HFFc6 (cell line): ENCODE measurements at regions not wholly inside any gene's neighbourhood (a gene's known extent, or its start where the extent isn't known, plus 50 kb on each side); places are given as distances from the start of the nearest gene placed in this dataset.

Source experiments
- DNase-seq: peaks from one replicate; pipeline ENCODE4 v3.0.0-alpha.2; 2018
- H3K27ac Mint-ChIP-seq: 2 replicates; pipeline ENCODE4 v1.8.0; 2020; ENCODE audit warnings: mild to moderate bottlenecking, mixed read lengths
- H3K27me3 Mint-ChIP-seq: 2 replicates; pipeline ENCODE4 v1.8.0; 2021; ENCODE audit warnings: mild to moderate bottlenecking, moderate library complexity, mixed read lengths; ENCODE audit not compliant: insufficient read depth
- H3K36me3 Mint-ChIP-seq: 2 replicates; pipeline ENCODE4 v1.8.0; 2021; ENCODE audit warnings: low read depth, mixed read lengths
- H3K4me1 Mint-ChIP-seq: 2 replicates; pipeline ENCODE4 v1.8.0; 2020; ENCODE audit warnings: low read depth, mixed read lengths
- H3K4me3 Mint-ChIP-seq: 2 replicates; pipeline ENCODE4 v1.8.0; 2020; ENCODE audit warnings: mild to moderate bottlenecking, moderate library complexity, mixed read lengths
- H3K9me3 Mint-ChIP-seq: 2 replicates; pipeline ENCODE4 v1.8.0; 2020; ENCODE audit warnings: mild to moderate bottlenecking, mixed read lengths
- TF ChIP-seq, protein P1 (sequence below): fragments of 200-600 bp; sonication (generic); IDR thresholded peaks from 2 replicates; pipeline ENCODE4 v1.5.0; 2021; ENCODE audit warnings: antibody characterized with exemption, mild to moderate bottlenecking

DNA sequence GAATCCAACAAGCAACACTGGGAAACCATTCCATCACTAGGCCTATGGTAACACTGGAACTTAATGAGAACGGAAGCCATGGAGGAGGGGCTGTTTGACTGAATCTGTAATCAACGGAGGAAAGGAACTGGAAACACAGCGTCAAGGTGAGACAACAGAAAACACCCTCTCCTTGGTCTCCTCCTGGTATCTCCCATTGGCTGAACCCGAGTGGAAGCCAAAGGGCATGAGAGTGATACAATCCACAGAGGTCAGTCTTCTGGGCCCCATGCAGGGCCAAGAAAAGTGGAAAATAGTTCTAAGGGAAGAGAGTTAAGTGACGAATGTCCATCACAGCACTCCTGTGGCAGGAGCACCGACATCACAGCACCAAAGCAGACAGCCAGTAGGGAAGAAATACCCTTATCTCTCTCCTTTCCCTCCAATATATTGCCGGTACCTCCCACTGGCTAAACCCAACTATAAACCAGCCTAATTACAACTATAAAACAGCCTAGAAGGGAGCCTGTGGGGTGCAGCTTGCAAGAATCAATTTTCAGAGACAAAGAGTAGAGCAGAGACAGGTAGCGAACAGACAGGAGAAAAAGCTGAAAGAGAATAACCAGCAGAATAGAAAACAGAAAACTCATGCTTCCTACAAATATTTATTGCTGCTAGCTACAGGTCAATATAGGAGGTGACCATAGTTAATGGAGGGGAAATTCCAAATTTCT lies 107.4 kb upstream of the IFNE start:
- TF ChIP-seq, protein P1, sequence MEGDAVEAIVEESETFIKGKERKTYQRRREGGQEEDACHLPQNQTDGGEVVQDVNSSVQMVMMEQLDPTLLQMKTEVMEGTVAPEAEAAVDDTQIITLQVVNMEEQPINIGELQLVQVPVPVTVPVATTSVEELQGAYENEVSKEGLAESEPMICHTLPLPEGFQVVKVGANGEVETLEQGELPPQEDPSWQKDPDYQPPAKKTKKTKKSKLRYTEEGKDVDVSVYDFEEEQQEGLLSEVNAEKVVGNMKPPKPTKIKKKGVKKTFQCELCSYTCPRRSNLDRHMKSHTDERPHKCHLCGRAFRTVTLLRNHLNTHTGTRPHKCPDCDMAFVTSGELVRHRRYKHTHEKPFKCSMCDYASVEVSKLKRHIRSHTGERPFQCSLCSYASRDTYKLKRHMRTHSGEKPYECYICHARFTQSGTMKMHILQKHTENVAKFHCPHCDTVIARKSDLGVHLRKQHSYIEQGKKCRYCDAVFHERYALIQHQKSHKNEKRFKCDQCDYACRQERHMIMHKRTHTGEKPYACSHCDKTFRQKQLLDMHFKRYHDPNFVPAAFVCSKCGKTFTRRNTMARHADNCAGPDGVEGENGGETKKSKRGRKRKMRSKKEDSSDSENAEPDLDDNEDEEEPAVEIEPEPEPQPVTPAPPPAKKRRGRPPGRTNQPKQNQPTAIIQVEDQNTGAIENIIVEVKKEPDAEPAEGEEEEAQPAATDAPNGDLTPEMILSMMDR: no peak
- Mint-ChIP-seq H3K27me3 (no peaks in the 10 kb centered on the region), H3K36me3 (peaks cover 33% of the 10 kb centered on the region), H3K4me3 (peak overlapping the region; percentile 89), H3K4me1 (peaks cover 100% of the 10 kb centered on the region), H3K27ac (peak overlapping the region; percentile 99), H3K9me3 (no peaks in the 10 kb centered on the region)
- no peak for DNase-seq

DNA sequence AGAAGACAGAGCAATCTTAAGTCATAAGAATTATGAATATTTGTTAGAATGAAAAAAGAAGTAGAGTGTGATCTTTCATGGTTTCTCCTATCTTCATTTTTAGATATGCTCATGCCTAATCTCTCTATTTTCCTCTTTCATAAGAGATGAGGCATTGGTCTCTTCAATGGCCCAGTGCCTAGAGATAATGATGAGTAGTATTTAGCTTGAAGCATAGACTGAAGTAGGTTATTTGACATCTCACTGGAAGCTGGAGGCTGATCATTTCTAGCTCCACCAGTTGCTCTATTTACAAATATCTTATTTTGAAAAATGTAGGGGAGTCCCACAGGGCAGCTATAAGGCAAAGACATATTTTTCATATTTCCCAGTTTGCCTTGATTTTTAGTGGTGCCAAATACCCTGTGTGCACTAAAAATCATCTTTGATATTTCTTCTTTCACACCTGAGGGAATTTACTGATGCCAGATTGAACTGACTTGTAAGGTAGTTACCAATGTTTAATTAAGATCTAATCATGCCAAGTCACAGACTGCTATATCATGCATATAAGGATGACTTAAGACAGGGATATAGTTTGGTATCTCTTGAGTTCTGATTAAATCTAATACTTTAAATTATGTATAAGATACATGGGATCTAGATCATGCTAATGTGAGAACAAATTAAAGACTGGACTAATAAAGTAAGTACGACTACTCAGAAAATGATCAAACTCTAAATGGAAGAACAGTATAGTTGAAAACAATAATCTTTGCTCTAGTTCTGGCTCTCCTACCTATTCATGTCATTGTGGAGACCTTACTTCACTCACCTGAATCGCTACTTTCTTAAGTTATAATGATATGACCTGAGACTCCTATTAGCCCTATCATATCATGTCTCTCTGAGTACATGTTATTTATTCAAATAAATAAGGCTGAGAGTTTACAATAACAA lies 108.2 kb upstream of the IFNE start:
- Mint-ChIP-seq H3K4me3 (peak overlapping the region; percentile 89), H3K27ac (peak overlapping the region; percentile 99), H3K27me3 (no peaks in the 10 kb centered on the region), H3K4me1 (peaks cover 99% of the 10 kb centered on the region), H3K9me3 (no peaks in the 10 kb centered on the region), H3K36me3 (peaks cover 29% of the 10 kb centered on the region)
- TF ChIP-seq, protein P1: no peak
- no peak for DNase-seq

DNA sequence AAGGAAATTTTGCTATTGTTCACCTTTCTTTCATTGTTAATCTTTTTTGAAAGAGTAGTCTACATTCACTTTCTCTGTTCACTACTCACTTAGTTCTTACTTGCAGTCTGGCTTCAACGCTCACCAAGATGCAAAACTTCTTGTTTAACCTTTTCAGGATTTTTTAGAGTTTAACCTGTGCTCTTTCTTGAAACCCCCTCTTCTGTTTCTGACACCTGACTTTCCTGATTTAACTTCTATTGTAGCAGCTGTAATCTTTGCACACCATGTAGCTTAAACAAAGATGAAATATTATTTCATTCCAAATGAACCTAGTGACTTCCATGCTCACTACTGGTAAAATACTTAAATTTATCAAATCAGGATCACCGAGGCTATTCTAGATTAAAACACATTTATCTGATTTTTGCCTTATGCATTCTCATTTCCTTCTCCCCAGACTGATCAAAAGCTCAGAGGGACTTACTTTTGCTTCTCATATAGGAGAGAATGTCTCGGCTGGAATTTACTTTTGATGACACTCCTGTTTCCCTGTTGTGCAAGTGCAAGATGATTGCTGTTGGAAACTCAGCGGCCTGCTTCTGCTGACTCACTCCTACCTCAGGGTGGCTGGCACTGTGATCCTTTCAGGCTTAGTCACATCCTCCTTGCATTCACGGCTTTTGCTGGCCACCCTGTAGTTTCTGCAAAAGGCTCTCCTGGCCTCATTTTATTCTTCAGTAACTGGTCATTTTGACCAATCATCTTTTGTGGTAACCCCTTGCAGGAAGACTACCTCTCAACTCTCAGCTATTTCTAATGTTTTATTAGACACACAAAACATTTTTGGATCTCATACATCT lies 109.3 kb upstream of the IFNE start:
- TF ChIP-seq, protein P1: no peak
- Mint-ChIP-seq H3K27me3 (no peaks in the 10 kb centered on the region), H3K36me3 (peaks cover 21% of the 10 kb centered on the region), H3K4me1 (peaks cover 97% of the 10 kb centered on the region), H3K4me3 (peak overlapping the region; percentile 89), H3K27ac (peak overlapping the region; percentile 99), H3K9me3 (no peaks in the 10 kb centered on the region)
- peak; percentile 99 for DNase-seq

DNA sequence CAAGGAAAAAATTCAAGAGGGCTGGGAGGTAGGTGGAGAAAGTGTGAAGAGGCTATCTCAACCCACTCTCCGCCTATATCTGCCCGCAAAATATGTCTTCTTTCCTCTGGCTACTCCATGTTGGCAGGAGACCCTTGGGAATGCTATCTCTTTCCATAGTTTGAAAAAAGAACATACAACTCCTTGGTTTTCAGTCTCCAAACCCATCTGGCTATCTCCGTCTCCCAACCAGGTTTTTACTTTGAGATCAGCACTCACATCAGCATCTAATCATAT lies 109.9 kb upstream of the IFNE start:
- no peaks in the 10 kb centered on the region for H3K27me3 Mint-ChIP-seq
- peak overlapping the region; percentile 89 for H3K4me3 Mint-ChIP-seq
- TF ChIP-seq, protein P1: no peak

DNA sequence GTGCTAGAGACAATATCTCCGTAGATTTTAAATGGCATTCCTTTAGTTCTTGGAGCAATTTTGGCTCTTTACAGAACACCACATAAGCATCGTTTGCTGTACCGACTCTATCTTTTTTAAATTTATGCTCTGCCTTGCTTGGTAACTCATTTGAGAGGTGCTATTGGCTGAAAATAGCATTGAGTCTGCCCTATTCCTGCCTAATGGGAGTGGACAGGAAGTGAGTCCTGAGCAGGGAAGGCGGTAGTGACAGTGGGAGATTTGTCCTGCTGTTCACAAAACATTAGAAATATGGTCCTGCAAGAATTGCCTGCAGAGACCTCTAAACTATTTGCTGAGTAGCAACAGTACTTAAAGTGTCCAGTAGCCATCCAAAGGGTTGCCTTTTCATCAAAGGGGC lies 115.2 kb upstream of the IFNE start:
- no peak overlapping the region for H3K4me3 Mint-ChIP-seq
- no peak for DNase-seq
- H3K27ac Mint-ChIP-seq: no peak overlapping the region
- H3K9me3 Mint-ChIP-seq: no peaks in the 10 kb centered on the region
- H3K27me3 Mint-ChIP-seq: no peaks in the 10 kb centered on the region
- TF ChIP-seq, protein P1: no peak
- peaks cover 8% of the 10 kb centered on the region; the same call in 1 of the 2 replicates for H3K36me3 Mint-ChIP-seq
- peaks cover 53% of the 10 kb centered on the region for H3K4me1 Mint-ChIP-seq

More for the DNA sequence above, 109.9 kb upstream of the IFNE start:
- peaks cover 18% of the 10 kb centered on the region for H3K36me3 Mint-ChIP-seq
- peak overlapping the region; percentile 99 for H3K27ac Mint-ChIP-seq
- H3K4me1 Mint-ChIP-seq: peaks cover 95% of the 10 kb centered on the region
- no peak for DNase-seq
- H3K9me3 Mint-ChIP-seq: no peaks in the 10 kb centered on the region
